22Rv1 (cell line): ENCODE measurements at regions not wholly inside any gene's neighbourhood (a gene's known extent, or its start where the extent isn't known, plus 50 kb on each side); places are given as distances from the start of the nearest gene placed in this dataset.

Experiments
- CTCF ChIP-seq: fragments of 450-650 bp; IDR thresholded peaks from 2 replicates; pipeline ENCODE4 v1.5.1; 2017; ENCODE audit warnings: mild to moderate bottlenecking
- ZFX ChIP-seq: fragments of 450-650 bp; IDR thresholded peaks from 2 replicates; pipeline ENCODE4 v1.6.1; 2017; ENCODE audit warnings: antibody characterized with exemption, borderline replicate concordance

GRCh38 chr1:4396551-4396950 is 257.9 kb upstream of the AJAP1 start:
- TF ChIP-seq CTCF (no peak), ZFX (no peak)
